Upper lobe of right lung (tissue), 1 donor: ENCODE measurements at regions not wholly inside any gene's neighbourhood (a gene's known extent, or its start where the extent isn't known, plus 50 kb on each side); places are given as distances from the start of the nearest gene placed in this dataset.

ENCODE experiments used
- ATAC-seq: fragments of 200-7000 bp; cut with Tn5 transposase; one replicate; pipeline ENCODE4 v1.9.1; 2020; ENCODE audit warnings: mild to moderate bottlenecking, moderate library complexity
- DNase-seq: peaks from one replicate; pipeline ENCODE4 v3.0.0-alpha.2; 2020
- H3K27ac ChIP-seq: fragments of 200-600 bp; one replicate; pipeline ENCODE4 v1.8.0; 2022
- H3K27me3 ChIP-seq: fragments of 200-600 bp; one replicate; pipeline ENCODE4 v1.8.0; 2022; ENCODE audit warnings: mild to moderate bottlenecking
- H3K36me3 ChIP-seq: fragments of 200-600 bp; one replicate; pipeline ENCODE4 v1.8.0; 2022
- H3K4me1 ChIP-seq: fragments of 200-600 bp; one replicate; pipeline ENCODE4 v1.8.0; 2022
- H3K4me3 ChIP-seq: fragments of 200-600 bp; one replicate; pipeline ENCODE4 v1.8.0; 2022; ENCODE audit warnings: mild to moderate bottlenecking
- H3K9me3 ChIP-seq: fragments of 200-600 bp; one replicate; pipeline ENCODE4 v1.8.0; 2022
- CTCF ChIP-seq: fragments of 200-600 bp; IDR thresholded peaks from one replicate; pipeline ENCODE4 v1.8.0; 2022; ENCODE audit warnings: antibody characterized with exemption
- intact Hi-C: fragments of 100-400 bp; cut with DNase I; formaldehyde crosslinking; loops from one replicate; pipeline ENCODE4 v1.11.0; 2022
- donor health status: DM: no; HTN: yes; CAD: no; lungs with severe emphysema.

- ATAC-seq (no peak), DNase-seq (peak; percentile 38)
- no peaks in the 10 kb centered on the region for H3K4me1 ChIP-seq
- no peaks in the 10 kb centered on the region for H3K9me3 ChIP-seq
- H3K4me3 ChIP-seq: no peak overlapping the region
- no peaks in the 10 kb centered on the region for H3K36me3 ChIP-seq
- H3K27ac ChIP-seq: no peak overlapping the region
- no peak for TF ChIP-seq CTCF
- H3K27me3 ChIP-seq: no peaks in the 10 kb centered on the region
- intact Hi-C loops: no loop called here
Measured at GRCh38 chr10:131667047-131667446, 233.8 kb upstream of the PPP2R2D start.

GRCh38 chr10:131667561-131667960 is 233.2 kb upstream of the PPP2R2D start:
- Histone ChIP-seq H3K27me3 (no peaks in the 10 kb centered on the region), H3K4me1 (no peaks in the 10 kb centered on the region), H3K9me3 (no peaks in the 10 kb centered on the region), H3K4me3 (no peak overlapping the region), H3K36me3 (no peaks in the 10 kb centered on the region), H3K27ac (no peak overlapping the region)
- DNase-seq: peak; percentile 27
- intact Hi-C loops: no loop called here
- ATAC-seq: no peak
- no peak for TF ChIP-seq CTCF

DNA sequence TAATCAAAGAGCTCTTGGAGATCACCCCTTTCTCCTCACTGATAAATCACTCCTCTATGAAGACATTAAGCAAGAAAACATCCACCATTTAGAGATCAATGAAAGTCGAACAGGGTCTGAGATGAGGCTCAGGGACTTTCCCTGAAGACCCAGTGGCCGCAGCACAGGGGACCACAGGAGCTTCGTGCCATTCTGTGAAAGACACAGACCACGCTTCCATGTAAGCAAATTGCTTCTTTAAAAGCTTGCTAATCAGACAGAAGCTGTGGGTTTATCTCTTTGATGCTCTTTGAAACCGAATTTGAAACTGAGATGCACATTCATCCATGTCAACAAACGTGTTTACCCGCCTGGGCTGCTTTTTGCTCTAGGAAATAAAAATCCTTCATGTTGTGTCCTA is 231.9 kb upstream of the PPP2R2D start:
- Histone ChIP-seq H3K4me3 (no peak overlapping the region), H3K9me3 (no peaks in the 10 kb centered on the region), H3K36me3 (no peaks in the 10 kb centered on the region), H3K27me3 (no peaks in the 10 kb centered on the region), H3K27ac (no peak overlapping the region), H3K4me1 (no peaks in the 10 kb centered on the region)
- ATAC-seq: no peak
- intact Hi-C loops: no loop called here
- no peak for DNase-seq
- no peak for TF ChIP-seq CTCF

- intact Hi-C loops: no loop called here
- no peak for ATAC-seq
- no peaks in the 10 kb centered on the region for H3K36me3 ChIP-seq
Measured at GRCh38 chr10:131669838-131670237, 231.0 kb upstream of the PPP2R2D start.

DNA sequence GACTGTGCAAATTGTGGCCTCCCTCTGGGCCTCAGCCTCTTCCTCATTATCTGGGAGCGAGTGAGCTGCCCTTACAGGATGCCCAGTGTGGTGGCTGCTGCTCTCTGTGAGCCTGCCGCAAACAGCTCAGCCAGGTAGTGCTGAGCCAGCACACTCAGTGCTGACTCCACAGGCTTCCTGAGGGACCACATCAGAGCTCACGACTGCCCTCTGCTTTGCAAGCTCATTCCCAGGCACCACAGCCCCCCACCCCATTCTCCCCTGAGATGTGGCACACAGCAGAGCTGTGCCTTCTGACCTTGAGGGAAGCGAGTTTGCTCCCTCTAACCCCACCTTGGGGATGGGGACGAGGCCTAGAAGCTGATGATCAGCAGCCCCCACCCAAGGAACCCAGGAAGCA is 230.5 kb upstream of the PPP2R2D start:
- ATAC-seq (no peak), DNase-seq (no peak)
- no peak overlapping the region for H3K4me3 ChIP-seq
- intact Hi-C loops: no loop called here
- H3K9me3 ChIP-seq: no peaks in the 10 kb centered on the region
- no peaks in the 10 kb centered on the region for H3K36me3 ChIP-seq
- no peak overlapping the region for H3K27ac ChIP-seq
- no peaks in the 10 kb centered on the region for H3K27me3 ChIP-seq
- H3K4me1 ChIP-seq: no peaks in the 10 kb centered on the region
- no peak for TF ChIP-seq CTCF

More at GRCh38 chr10:131669838-131670237, 231.0 kb upstream of the PPP2R2D start:
- no peak overlapping the region for H3K4me3 ChIP-seq
- DNase-seq: no peak
- H3K27me3 ChIP-seq: no peaks in the 10 kb centered on the region
- H3K9me3 ChIP-seq: no peaks in the 10 kb centered on the region
- no peak overlapping the region for H3K27ac ChIP-seq
- no peak for TF ChIP-seq CTCF
- H3K4me1 ChIP-seq: no peaks in the 10 kb centered on the region

DNA sequence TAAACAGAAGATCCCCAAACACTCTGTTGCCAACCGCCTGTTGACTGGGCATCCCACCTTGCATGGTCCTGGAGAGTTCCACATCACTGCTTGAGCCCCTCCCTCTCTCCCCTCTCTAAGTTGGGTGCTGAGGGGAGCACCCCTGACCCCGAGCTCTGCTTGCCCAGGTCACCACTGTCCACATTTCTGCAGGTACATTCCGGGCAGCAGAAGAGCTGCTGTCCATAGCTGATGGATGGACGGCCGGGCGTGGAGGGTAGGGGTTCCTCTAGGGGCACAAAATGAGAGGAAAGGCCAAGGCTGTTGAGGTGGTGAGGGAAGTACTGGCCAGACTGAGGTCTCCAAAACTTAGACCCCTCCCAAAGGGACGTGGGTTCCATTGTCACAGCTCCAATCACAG is 227.4 kb upstream of the PPP2R2D start:
- Histone ChIP-seq H3K36me3 (no peaks in the 10 kb centered on the region), H3K4me3 (no peak overlapping the region), H3K9me3 (no peaks in the 10 kb centered on the region), H3K27me3 (peaks cover 7% of the 10 kb centered on the region), H3K4me1 (no peaks in the 10 kb centered on the region), H3K27ac (no peak overlapping the region)
- intact Hi-C loops: no loop called here
- DNase-seq (peak; percentile 28), ATAC-seq (no peak)
- no peak for TF ChIP-seq CTCF
